WTC11 (cell line): ENCODE measurements at regions not wholly inside any gene's neighbourhood (a gene's known extent, or its start where the extent isn't known, plus 50 kb on each side); places are given as distances from the start of the nearest gene placed in this dataset.

Source experiments
- TF ChIP-seq, protein P1 (sequence below): sonication (generic); formaldehyde crosslinking; IDR thresholded peaks from 2 replicates; pipeline ENCODE4 v1.8.0; 2022; ENCODE audit warnings: mild to moderate bottlenecking, missing genetic modification reagents
- TF ChIP-seq, protein P2 (sequence below): fragments of 200-600 bp; IDR thresholded peaks from 2 replicates; pipeline ENCODE4 v1.8.0; 2022; ENCODE audit warnings: antibody characterized with exemption
- TF ChIP-seq, protein P3 (sequence below): sonication (generic); formaldehyde crosslinking; IDR thresholded peaks from 2 replicates; pipeline ENCODE4 v1.8.0; 2022; ENCODE audit warnings: mild to moderate bottlenecking, missing genetic modification reagents

DNA sequence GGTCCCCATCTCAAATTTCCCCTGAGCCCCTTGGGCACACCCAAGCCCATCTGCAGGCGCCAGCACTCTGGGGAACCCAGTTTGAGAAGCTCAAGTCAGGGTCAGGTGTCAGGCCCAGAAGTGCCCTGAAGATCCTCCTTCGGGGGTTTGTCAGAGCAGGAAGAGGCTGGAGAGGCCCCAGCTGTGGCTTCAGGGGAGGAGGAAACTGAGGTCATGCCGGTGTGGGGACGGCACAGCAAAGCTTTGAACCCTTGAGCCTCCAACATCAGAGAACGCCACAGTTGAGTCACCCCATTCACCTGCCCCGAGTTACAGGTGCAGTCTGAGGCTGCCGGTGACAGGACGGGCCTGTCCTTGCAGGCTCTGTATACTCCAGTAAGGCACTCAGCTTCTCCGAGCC, 140.2 kb upstream of the CIBAR2 start:
- TF ChIP-seq, protein P1, sequence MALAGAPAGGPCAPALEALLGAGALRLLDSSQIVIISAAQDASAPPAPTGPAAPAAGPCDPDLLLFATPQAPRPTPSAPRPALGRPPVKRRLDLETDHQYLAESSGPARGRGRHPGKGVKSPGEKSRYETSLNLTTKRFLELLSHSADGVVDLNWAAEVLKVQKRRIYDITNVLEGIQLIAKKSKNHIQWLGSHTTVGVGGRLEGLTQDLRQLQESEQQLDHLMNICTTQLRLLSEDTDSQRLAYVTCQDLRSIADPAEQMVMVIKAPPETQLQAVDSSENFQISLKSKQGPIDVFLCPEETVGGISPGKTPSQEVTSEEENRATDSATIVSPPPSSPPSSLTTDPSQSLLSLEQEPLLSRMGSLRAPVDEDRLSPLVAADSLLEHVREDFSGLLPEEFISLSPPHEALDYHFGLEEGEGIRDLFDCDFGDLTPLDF (CRISPR knock-in tag), result no peak
- TF ChIP-seq, protein P2, sequence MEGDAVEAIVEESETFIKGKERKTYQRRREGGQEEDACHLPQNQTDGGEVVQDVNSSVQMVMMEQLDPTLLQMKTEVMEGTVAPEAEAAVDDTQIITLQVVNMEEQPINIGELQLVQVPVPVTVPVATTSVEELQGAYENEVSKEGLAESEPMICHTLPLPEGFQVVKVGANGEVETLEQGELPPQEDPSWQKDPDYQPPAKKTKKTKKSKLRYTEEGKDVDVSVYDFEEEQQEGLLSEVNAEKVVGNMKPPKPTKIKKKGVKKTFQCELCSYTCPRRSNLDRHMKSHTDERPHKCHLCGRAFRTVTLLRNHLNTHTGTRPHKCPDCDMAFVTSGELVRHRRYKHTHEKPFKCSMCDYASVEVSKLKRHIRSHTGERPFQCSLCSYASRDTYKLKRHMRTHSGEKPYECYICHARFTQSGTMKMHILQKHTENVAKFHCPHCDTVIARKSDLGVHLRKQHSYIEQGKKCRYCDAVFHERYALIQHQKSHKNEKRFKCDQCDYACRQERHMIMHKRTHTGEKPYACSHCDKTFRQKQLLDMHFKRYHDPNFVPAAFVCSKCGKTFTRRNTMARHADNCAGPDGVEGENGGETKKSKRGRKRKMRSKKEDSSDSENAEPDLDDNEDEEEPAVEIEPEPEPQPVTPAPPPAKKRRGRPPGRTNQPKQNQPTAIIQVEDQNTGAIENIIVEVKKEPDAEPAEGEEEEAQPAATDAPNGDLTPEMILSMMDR, result no peak
- TF ChIP-seq, protein P3, sequence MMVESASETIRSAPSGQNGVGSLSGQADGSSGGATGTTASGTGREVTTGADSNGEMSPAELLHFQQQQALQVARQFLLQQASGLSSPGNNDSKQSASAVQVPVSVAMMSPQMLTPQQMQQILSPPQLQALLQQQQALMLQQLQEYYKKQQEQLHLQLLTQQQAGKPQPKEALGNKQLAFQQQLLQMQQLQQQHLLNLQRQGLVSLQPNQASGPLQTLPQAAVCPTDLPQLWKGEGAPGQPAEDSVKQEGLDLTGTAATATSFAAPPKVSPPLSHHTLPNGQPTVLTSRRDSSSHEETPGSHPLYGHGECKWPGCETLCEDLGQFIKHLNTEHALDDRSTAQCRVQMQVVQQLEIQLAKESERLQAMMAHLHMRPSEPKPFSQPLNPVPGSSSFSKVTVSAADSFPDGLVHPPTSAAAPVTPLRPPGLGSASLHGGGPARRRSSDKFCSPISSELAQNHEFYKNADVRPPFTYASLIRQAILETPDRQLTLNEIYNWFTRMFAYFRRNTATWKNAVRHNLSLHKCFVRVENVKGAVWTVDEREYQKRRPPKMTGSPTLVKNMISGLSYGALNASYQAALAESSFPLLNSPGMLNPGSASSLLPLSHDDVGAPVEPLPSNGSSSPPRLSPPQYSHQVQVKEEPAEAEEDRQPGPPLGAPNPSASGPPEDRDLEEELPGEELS, result no peak
